HG02623 (cell line): ENCODE measurements at regions not wholly inside any gene's neighbourhood (a gene's known extent, or its start where the extent isn't known, plus 50 kb on each side); places are given as distances from the start of the nearest gene placed in this dataset.
A peak's percentile ranks its signal among the peaks of the same experiment; 100 is the strongest.

Experiments used
- ATAC-seq: cut with Tn5 transposase; IDR thresholded peaks from one replicate; pipeline ENCODE4 v1.9.1; 2021; ENCODE audit warnings: moderate library complexity; ENCODE audit not compliant: unreplicated experiment

GRCh38 chr12:92089559-92089958 is 56.1 kb downstream of the BTG1 start:
- ATAC-seq = no peak

GRCh38 chr12:92088805-92089204 is 56.8 kb downstream of the BTG1 start:
- no peak for ATAC-seq

- no peak for ATAC-seq
These were observed 60.0 kb downstream of the BTG1 start for GRCh38 chr12:92085736-92086040.

GRCh38 chr12:92085040-92085735 is 60.5 kb downstream of the BTG1 start:
- ATAC-seq = no peak

GRCh38 chr12:92080911-92081285 is 64.7 kb downstream of the BTG1 start:
- ATAC-seq = no peak

- ATAC-seq = no peak
These were observed 66.6 kb downstream of the BTG1 start for GRCh38 chr12:92079054-92079385.

GRCh38 chr12:92078167-92079053 is 67.2 kb downstream of the BTG1 start:
- no peak for ATAC-seq

GRCh38 chr12:92077530-92077929 is 68.1 kb downstream of the BTG1 start:
- ATAC-seq = no peak

GRCh38 chr12:92076101-92076500 is 69.5 kb downstream of the BTG1 start:
- ATAC-seq = no peak

GRCh38 chr12:92075425-92075914 is 70.2 kb downstream of the BTG1 start:
- ATAC-seq = no peak

- ATAC-seq = no peak
These were observed 70.8 kb downstream of the BTG1 start for GRCh38 chr12:92074889-92075288.

GRCh38 chr12:92073094-92073493 is 72.6 kb downstream of the BTG1 start:
- no peak for ATAC-seq

GRCh38 chr12:92072112-92072511 is 73.5 kb downstream of the BTG1 start:
- no peak for ATAC-seq

GRCh38 chr12:92070864-92071445 is 74.7 kb downstream of the BTG1 start:
- no peak for ATAC-seq

- peak; percentile 57 for ATAC-seq
These were observed 75.4 kb downstream of the BTG1 start for GRCh38 chr12:92070054-92070863.

GRCh38 chr12:92068459-92068858 is 77.2 kb downstream of the BTG1 start:
- no peak for ATAC-seq

GRCh38 chr12:92065639-92066038 is 80.0 kb downstream of the BTG1 start:
- peak; percentile 43 for ATAC-seq

GRCh38 chr12:92065018-92065499 is 80.6 kb downstream of the BTG1 start:
- ATAC-seq = peak; percentile 51

GRCh38 chr12:92064422-92064821 is 81.2 kb downstream of the BTG1 start:
- ATAC-seq = no peak

GRCh38 chr12:92063641-92064040 is 82.0 kb downstream of the BTG1 start:
- no peak for ATAC-seq
